H1 (cell line): ENCODE measurements at regions not wholly inside any gene's neighbourhood (a gene's known extent, or its start where the extent isn't known, plus 50 kb on each side); places are given as distances from the start of the nearest gene placed in this dataset.

ENCODE experiments used
- CTCF ChIA-PET: fragments of 300-600 bp; sonication (Branson Sonifier 250); formaldehyde crosslinking; loops from one replicate; lab custom pipeline; 2021; ENCODE audit not compliant: partially characterized antibody; lab: Charles Lee
- POLR2A ChIA-PET: fragments of 300-600 bp; sonication (Branson Sonifier 250); formaldehyde crosslinking; loops from one replicate; lab custom pipeline; 2021; ENCODE audit warnings: inconsistent platforms; ENCODE audit not compliant: partially characterized antibody; lab: Charles Lee
- DNase-seq, 2 experiments: peaks; one replicate each; pipeline versions ENCODE4 v3.0.0 to v3.0.0-alpha.2; 2010 to 2022; ENCODE audit warnings: low spot score in 2 of 2, low read depth in 1 of 2, mixed read lengths in 1 of 2
- FAIRE-seq: peaks from 2 replicates; lab custom pipeline; 2011; peaks lifted over from hg19 to GRCh38; lab: Jason Lieb, UNC
- H2AFZ ChIP-seq: 2 replicates; pipeline ENCODE4 v1.8.1; 2012; ENCODE audit warnings: low read length, inconsistent platforms
- H2AK5ac ChIP-seq: 2 replicates; pipeline ENCODE4 v1.6.1; 2013; ENCODE audit warnings: low read depth, low read length
- H2BK120ac ChIP-seq: replicated peaks from 2 replicates; pipeline ENCODE3; 2013; ENCODE audit warnings: low read depth, low read length, inconsistent platforms
- H2BK12ac ChIP-seq: 2 replicates; pipeline ENCODE4 v1.6.1; 2013; ENCODE audit warnings: low read depth, low read length
- H2BK15ac ChIP-seq: 2 replicates; pipeline ENCODE4 v1.6.1; 2013; ENCODE audit warnings: low read length
- H2BK20ac ChIP-seq: 2 replicates; pipeline ENCODE4 v1.6.1; 2013; ENCODE audit warnings: low read length
- H2BK5ac ChIP-seq: 2 replicates; pipeline ENCODE4 v1.6.1; 2013; ENCODE audit warnings: low read depth, low read length
- H3K14ac ChIP-seq: 2 replicates; pipeline ENCODE4 v1.6.1; 2013; ENCODE audit warnings: inconsistent platforms; ENCODE audit not compliant: insufficient read length
- H3K18ac ChIP-seq: 2 replicates; pipeline ENCODE4 v1.6.1; 2013; ENCODE audit warnings: low read length; ENCODE audit errors: extremely low read depth
- H3K23ac ChIP-seq: 2 replicates; pipeline ENCODE4 v1.6.1; 2013; ENCODE audit warnings: inconsistent platforms; ENCODE audit not compliant: insufficient read length
- H3K23me2 ChIP-seq: 2 replicates; pipeline ENCODE4 v1.6.1; 2013; ENCODE audit warnings: low read depth, low read length
- H3K27ac ChIP-seq: 2 replicates; pipeline ENCODE4 v1.6.1; 2011; ENCODE audit warnings: low read depth, low read length, inconsistent platforms
- H3K27me3 ChIP-seq, 4 experiments: replicated peaks in 1 of 4; 1 replicate in 1 of 4; 2 replicates in 3 of 4; pipeline versions ENCODE4 v1.6.1 to v1.8.1; 2011 to 2013; ENCODE audit warnings: low read length in 3 of 4, mild to moderate bottlenecking in 3 of 4, inconsistent platforms in 2 of 4, mixed read lengths in 2 of 4, moderate library complexity in 1 of 4; ENCODE audit not compliant: control insufficient read depth in 3 of 4, insufficient read depth in 3 of 4; ENCODE audit errors: extremely low read depth in 1 of 4
- H3K36me3 ChIP-seq, 4 experiments: 2 replicates each; pipeline versions ENCODE4 v1.6.1 to v1.8.1; 2011 to 2013; ENCODE audit warnings: mild to moderate bottlenecking in 4 of 4, low read length in 3 of 4, moderate library complexity in 2 of 4, control low read depth in 1 of 4, inconsistent platforms in 1 of 4; ENCODE audit not compliant: insufficient read depth in 4 of 4, control insufficient read depth in 2 of 4
- H3K4ac ChIP-seq: replicated peaks from 2 replicates; pipeline ENCODE3; 2013; ENCODE audit warnings: low read length, low read depth, mixed read lengths, inconsistent platforms; ENCODE audit not compliant: insufficient read length
- H3K4me1 ChIP-seq, 4 experiments: replicated peaks in 1 of 4; 1 replicate in 1 of 4; 2 replicates in 3 of 4; pipeline versions ENCODE4 v1.6.1 to v1.8.1; 2011 to 2013; ENCODE audit warnings: low read length in 3 of 4, inconsistent platforms in 2 of 4, mixed read lengths in 1 of 4; ENCODE audit not compliant: insufficient read depth in 4 of 4, control insufficient read depth in 3 of 4
- H3K4me2 ChIP-seq, 2 experiments: 2 replicates each; pipeline versions ENCODE4 v1.6.1 to v1.8.1; 2011 to 2013; ENCODE audit warnings: low read depth in 2 of 2, low read length in 2 of 2, control low read depth in 1 of 2, inconsistent platforms in 1 of 2, mild to moderate bottlenecking in 1 of 2; ENCODE audit not compliant: insufficient read depth in 1 of 2
- H3K4me3 ChIP-seq, 4 experiments: fragments of 200-600, 300-600 bp in 1 of 4; sonication (generic), shearing (Covaris generic), sonication (Bioruptor Twin) in 1 of 4; 2 replicates each; pipeline versions ENCODE4 v1.5.1 to v1.8.1; 2011 to 2016; ENCODE audit warnings: low read length in 4 of 4, low read depth in 3 of 4, control low read depth in 2 of 4, inconsistent platforms in 2 of 4, mild to moderate bottlenecking in 2 of 4, mixed read lengths in 1 of 4, moderate library complexity in 1 of 4; ENCODE audit not compliant: insufficient read depth in 2 of 4; ENCODE audit errors: extremely low read depth in 1 of 4
- H3K56ac ChIP-seq: replicated peaks from 2 replicates; pipeline ENCODE3; 2013; ENCODE audit warnings: low read depth, mild to moderate bottlenecking, mixed read lengths, low read length, inconsistent platforms; ENCODE audit not compliant: insufficient read length
- H3K79me1 ChIP-seq: 2 replicates; pipeline ENCODE4 v1.6.1; 2013; ENCODE audit warnings: low read depth, low read length, control low read depth
- H3K79me2 ChIP-seq, 2 experiments: 2 replicates each; pipeline versions ENCODE4 v1.6.1 to v1.8.1; 2012 to 2013; ENCODE audit warnings: low read length in 2 of 2, mild to moderate bottlenecking in 2 of 2, inconsistent platforms in 1 of 2; ENCODE audit not compliant: insufficient read depth in 2 of 2, control insufficient read depth in 1 of 2
- H3K9ac ChIP-seq, 4 experiments: replicated peaks in 1 of 4; 1 replicate in 1 of 4; 2 replicates in 3 of 4; pipeline versions ENCODE4 v1.6.1 to v1.8.1; 2011 to 2013; ENCODE audit warnings: low read depth in 3 of 4, low read length in 3 of 4, control low read depth in 2 of 4, mild to moderate bottlenecking in 2 of 4, moderate library complexity in 2 of 4, inconsistent platforms in 1 of 4; ENCODE audit errors: extremely low read depth in 1 of 4
- H3K9me3 ChIP-seq, 2 experiments: 2 replicates each; pipeline versions ENCODE4 v1.6.1 to v1.8.1; 2012 to 2013; ENCODE audit warnings: mild to moderate bottlenecking in 2 of 2, moderate library complexity in 2 of 2, control low read depth in 1 of 2, inconsistent platforms in 1 of 2, low read depth in 1 of 2, low read length in 1 of 2, mixed read lengths in 1 of 2; ENCODE audit not compliant: insufficient read depth in 2 of 2
- H4K20me1 ChIP-seq, 2 experiments: replicated peaks in 1 of 2; 2 replicates each; pipeline versions ENCODE3 to v1.8.1; 2011 to 2013; ENCODE audit warnings: inconsistent platforms in 2 of 2, low read length in 2 of 2, mild to moderate bottlenecking in 1 of 2; ENCODE audit not compliant: insufficient read depth in 2 of 2, control insufficient read depth in 1 of 2
- H4K5ac ChIP-seq: 2 replicates; pipeline ENCODE4 v1.6.1; 2013; ENCODE audit warnings: low read length, low read depth, mixed read lengths, inconsistent platforms; ENCODE audit not compliant: insufficient read length
- H4K8ac ChIP-seq: 2 replicates; pipeline ENCODE4 v1.8.0; 2013; ENCODE audit warnings: mild to moderate bottlenecking, moderate library complexity, low read length, inconsistent platforms; ENCODE audit not compliant: insufficient read depth; ENCODE audit errors: extremely low read depth
- H4K91ac ChIP-seq: replicated peaks from 2 replicates; pipeline ENCODE3; 2013; ENCODE audit warnings: low read length, mixed read lengths, inconsistent platforms; ENCODE audit not compliant: insufficient read length
- BACH1 ChIP-seq: IDR thresholded peaks from 2 replicates; pipeline ENCODE4 v1.6.1; 2012; ENCODE audit warnings: low read length, improper control_type of control experiment
- BRCA1 ChIP-seq: IDR thresholded peaks from 2 replicates; pipeline ENCODE4 v1.6.1; 2012; ENCODE audit warnings: low read depth, low read length, improper control_type of control experiment
- JUND ChIP-seq: IDR thresholded peaks from 2 replicates; pipeline ENCODE4 v1.6.1; 2011; ENCODE audit warnings: mild to moderate bottlenecking, improper control_type of control experiment, low read length
- RAD21 ChIP-seq, 2 experiments: IDR thresholded peaks in 1 of 2; conservative IDR thresholded peaks in 1 of 2; 2 replicates each; pipeline ENCODE4 v1.6.1; 2011; ENCODE audit warnings: low read depth in 2 of 2, low read length in 2 of 2, improper control_type of control experiment in 1 of 2, inconsistent platforms in 1 of 2, mild to moderate bottlenecking in 1 of 2, moderate library complexity in 1 of 2
- RFX5 ChIP-seq: IDR thresholded peaks from 2 replicates; pipeline ENCODE4 v1.6.1; 2011; ENCODE audit warnings: low read depth, low read length, improper control_type of control experiment, borderline replicate concordance
- WGBS, 2 experiments: shearing (Covaris generic) in 1 of 2; methylation state at CpG; one replicate each; pipeline versions ENCODE4 v1.1.6 to v1.1.7; 2013 to 2015; ENCODE audit warnings: low lambda C conversion rate in 2 of 2, mixed read lengths in 2 of 2, inconsistent platforms in 1 of 2, low coverage in 1 of 2, missing lambda C conversion rate in 1 of 2; ENCODE audit not compliant: insufficient replicate concordance in 2 of 2, insufficient coverage in 1 of 2, insufficient read length in 1 of 2; ENCODE audit errors: extremely low coverage in 1 of 2, missing lambda C conversion rate in 1 of 2; 5-methylcytosine and 5-hydroxymethylcytosine counted together
- TF ChIP-seq, protein P1 (sequence below), 3 experiments: IDR thresholded peaks; 1 replicate in 2 of 3; 2 replicates in 1 of 3; pipeline versions ENCODE4 v1.5.1 to v1.6.1; 2011; ENCODE audit warnings: low read length in 3 of 3, mild to moderate bottlenecking in 3 of 3, inconsistent platforms in 2 of 3, low read depth in 1 of 3, moderate library complexity in 1 of 3; ENCODE audit not compliant: insufficient read depth in 1 of 3; ENCODE audit errors: control extremely low read depth in 1 of 3

DNA sequence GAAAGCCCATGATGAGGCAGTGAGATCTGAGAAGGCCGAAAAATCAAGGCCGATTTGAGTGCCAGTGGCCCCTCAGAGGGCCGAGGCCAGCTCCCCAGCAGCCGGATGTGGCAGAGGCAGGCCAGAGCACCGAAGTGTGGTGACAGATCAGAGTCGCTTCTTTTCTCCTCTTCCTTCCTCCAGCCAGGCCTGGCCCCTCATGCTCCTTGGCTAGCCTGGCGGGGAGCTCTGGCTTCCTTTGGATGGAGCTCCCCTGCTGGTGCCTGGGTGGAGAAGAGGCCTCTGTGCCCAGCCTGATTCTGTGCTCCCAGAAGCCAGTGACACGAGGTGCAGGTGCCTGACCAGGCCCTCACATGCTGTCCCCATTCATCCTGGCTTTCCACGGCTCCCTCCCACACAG, 127.2 kb upstream of the PABPC4L start:
- Histone ChIP-seq H4K8ac (no peak overlapping the region), H3K18ac (no peak overlapping the region), H3K4me1 (no peaks in the 10 kb centered on the region), H2AK5ac (no peak overlapping the region), H3K4me3 (no peak overlapping the region), H2BK20ac (no peak overlapping the region), H2BK15ac (no peak overlapping the region), H3K4ac (no peak overlapping the region), H3K14ac (no peak overlapping the region), H3K27ac (no peak overlapping the region), H2BK5ac (no peak overlapping the region), H3K27me3 (no peaks in the 10 kb centered on the region), H3K9ac (no peak overlapping the region), H3K56ac (no peak overlapping the region), H2AFZ (0 out of 2 replicates have a peak overlapping the region, but pooled peaks have one; percentile 9), H4K5ac (no peak overlapping the region), H2BK12ac (no peak overlapping the region), H4K20me1 (no peaks in the 10 kb centered on the region), H3K9me3 (peaks cover 0 to 4% of the 10 kb centered on the region in 2 experiments; a peak in 1 of 4 replicates), H4K91ac (no peak overlapping the region), H3K36me3 (no peaks in the 10 kb centered on the region), H3K23me2 (no peaks in the 10 kb centered on the region), H3K79me2 (no peaks in the 10 kb centered on the region), H2BK120ac (no peak overlapping the region), H3K79me1 (no peaks in the 10 kb centered on the region), H3K23ac (no peak overlapping the region), H3K4me2 (no peak overlapping the region)
- FAIRE-seq (no peak), DNase-seq (no peak)
- ChIA-PET POLR2A (no interaction called here), CTCF (interaction anchor here (0.8 kb wide), 1 partner anchor 9 kb away, joined by 3 read pairs; no protein-coding TSS in a partner anchor)
- 84% methylated on average over 7 of the region's 9 CpGs; no CpG with 5 or more reads in 1 of the 2 experiments for WGBS, 2 experiments
- TF ChIP-seq BRCA1 (no peak), RAD21 (IDR thresholded peaks at IDR 0.05 in 1 of 2, conservative IDR thresholded peaks at IDR 0.05 in 1 of 2; ENCODE audit: low read depth in 2 of 2, low read length in 2 of 2) (peak; percentile 11 to 32; a peak in 2 of 4 replicates), JUND (no peak), BACH1 (no peak), RFX5 (no peak)
- TF ChIP-seq, protein P1, sequence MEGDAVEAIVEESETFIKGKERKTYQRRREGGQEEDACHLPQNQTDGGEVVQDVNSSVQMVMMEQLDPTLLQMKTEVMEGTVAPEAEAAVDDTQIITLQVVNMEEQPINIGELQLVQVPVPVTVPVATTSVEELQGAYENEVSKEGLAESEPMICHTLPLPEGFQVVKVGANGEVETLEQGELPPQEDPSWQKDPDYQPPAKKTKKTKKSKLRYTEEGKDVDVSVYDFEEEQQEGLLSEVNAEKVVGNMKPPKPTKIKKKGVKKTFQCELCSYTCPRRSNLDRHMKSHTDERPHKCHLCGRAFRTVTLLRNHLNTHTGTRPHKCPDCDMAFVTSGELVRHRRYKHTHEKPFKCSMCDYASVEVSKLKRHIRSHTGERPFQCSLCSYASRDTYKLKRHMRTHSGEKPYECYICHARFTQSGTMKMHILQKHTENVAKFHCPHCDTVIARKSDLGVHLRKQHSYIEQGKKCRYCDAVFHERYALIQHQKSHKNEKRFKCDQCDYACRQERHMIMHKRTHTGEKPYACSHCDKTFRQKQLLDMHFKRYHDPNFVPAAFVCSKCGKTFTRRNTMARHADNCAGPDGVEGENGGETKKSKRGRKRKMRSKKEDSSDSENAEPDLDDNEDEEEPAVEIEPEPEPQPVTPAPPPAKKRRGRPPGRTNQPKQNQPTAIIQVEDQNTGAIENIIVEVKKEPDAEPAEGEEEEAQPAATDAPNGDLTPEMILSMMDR (IDR thresholded peaks at IDR 0.05; ENCODE audit: control extremely low read depth in 1 of 3, insufficient read depth in 1 of 3, low read depth in 1 of 3, low read length in 3 of 3): no peak
